Mucosa of descending colon (tissue), 3 donors: ENCODE measurements at regions not wholly inside any gene's neighbourhood (a gene's known extent, or its start where the extent isn't known, plus 50 kb on each side); places are given as distances from the start of the nearest gene placed in this dataset.

ENCODE experiments used
- ATAC-seq: fragments of 200-7000 bp; cut with Tn5 transposase; one replicate; pipeline ENCODE4 v1.9.1; 2020; ENCODE audit warnings: mild to moderate bottlenecking, moderate library complexity
- DNase-seq, 3 donors: peaks; one replicate each; pipeline ENCODE4 v3.0.0-alpha.2; 2020
- H3K36me3 ChIP-seq: fragments of 200-600 bp; one replicate; pipeline ENCODE4 v1.8.0; 2021; ENCODE audit warnings: low read depth, mild to moderate bottlenecking
- H3K4me1 ChIP-seq: fragments of 200-600 bp; one replicate; pipeline ENCODE4 v1.8.0; 2021; ENCODE audit warnings: low read depth, mild to moderate bottlenecking
- H3K4me3 ChIP-seq: fragments of 200-600 bp; one replicate; pipeline ENCODE4 v1.8.0; 2021; ENCODE audit warnings: mild to moderate bottlenecking
- H3K9me3 ChIP-seq: fragments of 200-600 bp; one replicate; pipeline ENCODE4 v1.8.0; 2021; ENCODE audit warnings: mild to moderate bottlenecking
- intact Hi-C, 2 donors: fragments of 100-400 bp; cut with DNase I in 1 of 2; cut with micrococcal nuclease in 1 of 2; formaldehyde crosslinking; loops; one replicate each; pipeline versions ENCODE4 v1.11.0 to v1.11.1; 2022; cut with DNase I, micrococcal nuclease
- TF ChIP-seq, protein P1 (sequence below): fragments of 200-600 bp; IDR thresholded peaks from one replicate; pipeline ENCODE4 v1.8.0; 2022; ENCODE audit warnings: antibody characterized with exemption, mild to moderate bottlenecking
- donor health status: DM: no; HTN: no; CAD: no; lungs with moderate emphysema.
- donor health status: DM: no; HTN: no; CAD: no.
- donor health status: DM: no; HTN: yes; CAD: no.

DNA sequence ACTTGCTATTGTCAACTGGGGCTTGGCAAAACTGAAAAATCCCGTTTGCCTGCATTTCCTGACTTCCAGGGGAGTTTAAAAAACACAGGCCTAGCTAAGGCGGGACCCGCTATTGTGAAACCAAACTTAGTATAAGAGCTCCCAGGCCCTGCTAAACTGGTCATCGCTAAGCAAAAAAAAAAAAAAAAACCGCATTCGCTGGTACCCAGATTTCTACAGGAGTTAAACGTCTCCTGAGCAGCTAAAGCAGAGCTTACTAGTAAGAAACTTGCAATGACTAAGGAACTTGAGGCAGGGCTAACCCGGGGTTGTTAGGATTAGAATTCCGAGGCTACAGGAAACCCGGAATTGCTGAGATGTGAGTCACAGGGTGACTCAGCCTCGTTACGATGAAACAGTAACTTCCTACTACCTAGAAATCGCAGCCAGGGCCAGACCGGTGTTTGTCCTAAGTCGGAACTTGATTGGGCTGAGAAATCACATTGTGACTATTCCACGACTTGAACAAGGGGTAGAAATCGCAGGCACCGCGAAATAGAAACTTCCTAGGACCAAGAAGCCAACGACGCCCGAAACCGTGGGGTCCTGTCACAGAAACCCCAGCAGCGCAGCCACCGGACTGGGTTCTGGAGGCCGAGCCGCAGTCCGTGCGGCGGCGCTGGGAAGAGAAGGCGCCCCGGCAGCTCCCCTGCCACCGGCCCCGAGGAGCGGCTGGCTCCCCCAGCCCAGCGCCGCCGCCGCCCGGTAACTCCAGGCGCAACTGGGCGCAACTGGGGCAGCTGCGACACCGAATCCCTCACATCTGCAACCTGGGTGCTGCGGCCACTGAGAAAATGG is 89.4 kb downstream of the ANXA2R start:
- ATAC-seq (peak; percentile 92), DNase-seq (peak in 2 of 3 donors; percentile 69 to 81)
- H3K9me3 ChIP-seq, result no peaks in the 10 kb centered on the region
- H3K4me3 ChIP-seq, result peak overlapping the region; percentile 12
- no peaks in the 10 kb centered on the region for H3K36me3 ChIP-seq
- intact Hi-C loops, result no loop called here
- TF ChIP-seq, protein P1, sequence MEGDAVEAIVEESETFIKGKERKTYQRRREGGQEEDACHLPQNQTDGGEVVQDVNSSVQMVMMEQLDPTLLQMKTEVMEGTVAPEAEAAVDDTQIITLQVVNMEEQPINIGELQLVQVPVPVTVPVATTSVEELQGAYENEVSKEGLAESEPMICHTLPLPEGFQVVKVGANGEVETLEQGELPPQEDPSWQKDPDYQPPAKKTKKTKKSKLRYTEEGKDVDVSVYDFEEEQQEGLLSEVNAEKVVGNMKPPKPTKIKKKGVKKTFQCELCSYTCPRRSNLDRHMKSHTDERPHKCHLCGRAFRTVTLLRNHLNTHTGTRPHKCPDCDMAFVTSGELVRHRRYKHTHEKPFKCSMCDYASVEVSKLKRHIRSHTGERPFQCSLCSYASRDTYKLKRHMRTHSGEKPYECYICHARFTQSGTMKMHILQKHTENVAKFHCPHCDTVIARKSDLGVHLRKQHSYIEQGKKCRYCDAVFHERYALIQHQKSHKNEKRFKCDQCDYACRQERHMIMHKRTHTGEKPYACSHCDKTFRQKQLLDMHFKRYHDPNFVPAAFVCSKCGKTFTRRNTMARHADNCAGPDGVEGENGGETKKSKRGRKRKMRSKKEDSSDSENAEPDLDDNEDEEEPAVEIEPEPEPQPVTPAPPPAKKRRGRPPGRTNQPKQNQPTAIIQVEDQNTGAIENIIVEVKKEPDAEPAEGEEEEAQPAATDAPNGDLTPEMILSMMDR, result no peak
- peaks cover 32% of the 10 kb centered on the region for H3K4me1 ChIP-seq

DNA sequence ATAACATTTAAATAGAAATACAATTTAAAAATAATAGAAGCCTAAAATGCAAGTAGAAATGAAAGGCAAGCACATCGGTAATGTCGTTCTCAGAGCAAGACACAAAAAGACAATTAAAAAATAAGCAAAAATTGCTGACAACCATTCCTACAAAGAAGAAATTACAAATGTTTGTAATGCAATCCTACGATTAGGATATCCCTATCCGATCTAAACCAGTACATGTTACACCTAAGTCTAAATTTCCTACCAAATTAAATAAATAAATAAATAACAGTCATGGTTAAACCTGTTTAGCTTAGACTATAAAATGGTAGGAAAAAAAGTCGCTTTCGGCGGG is 90.0 kb downstream of the ANXA2R start:
- intact Hi-C loops, result no loop called here
- TF ChIP-seq, protein P1, result no peak
- Histone ChIP-seq H3K4me1 (peaks cover 32% of the 10 kb centered on the region), H3K36me3 (no peaks in the 10 kb centered on the region), H3K9me3 (no peaks in the 10 kb centered on the region), H3K4me3 (no peak overlapping the region)
- ATAC-seq (no peak), DNase-seq (no peak)

DNA sequence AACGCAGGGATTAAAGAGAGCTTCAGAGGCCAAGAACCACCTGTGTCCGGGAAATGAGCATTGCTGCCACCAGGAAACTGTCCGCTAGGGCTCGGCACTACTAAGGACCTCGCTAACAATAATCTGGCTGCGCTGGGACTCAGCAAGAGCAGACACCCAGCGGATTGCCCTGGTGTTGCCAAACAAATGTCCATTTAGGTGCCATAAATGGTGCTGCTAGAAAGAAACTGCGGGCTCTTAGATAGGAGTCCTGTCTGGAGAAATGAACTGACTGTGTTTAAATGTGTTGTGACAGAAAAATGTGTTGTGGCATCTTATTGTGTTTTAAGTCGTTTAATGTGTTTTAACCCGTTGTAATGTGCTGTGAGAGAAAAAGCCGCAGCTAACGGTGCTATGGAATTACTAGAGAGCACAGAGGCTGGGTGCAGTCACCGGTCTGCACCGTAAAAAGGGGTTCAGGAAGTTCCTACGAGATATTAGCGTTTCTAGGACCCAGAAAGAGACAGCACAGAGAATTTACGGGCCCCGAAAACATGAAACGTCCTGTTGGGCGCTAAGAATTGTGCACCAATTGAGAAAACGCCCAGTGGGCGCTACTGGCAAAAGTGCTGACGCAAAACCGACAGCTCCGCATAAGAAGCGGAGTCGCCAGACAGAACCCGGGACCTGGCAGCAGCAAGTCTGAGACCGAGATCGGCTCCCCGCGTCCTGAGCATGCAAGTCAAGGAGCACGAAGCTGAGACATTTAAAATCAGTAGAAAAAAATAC is 90.6 kb downstream of the ANXA2R start:
- Histone ChIP-seq H3K9me3 (no peaks in the 10 kb centered on the region), H3K4me1 (peaks cover 32% of the 10 kb centered on the region), H3K36me3 (no peaks in the 10 kb centered on the region), H3K4me3 (no peak overlapping the region)
- ATAC-seq, result peak; percentile 73
- DNase-seq, result peak; percentile 62 to 85 (median 65)
- TF ChIP-seq, protein P1, result peak; percentile 24
- intact Hi-C loops, result no loop called here

DNA sequence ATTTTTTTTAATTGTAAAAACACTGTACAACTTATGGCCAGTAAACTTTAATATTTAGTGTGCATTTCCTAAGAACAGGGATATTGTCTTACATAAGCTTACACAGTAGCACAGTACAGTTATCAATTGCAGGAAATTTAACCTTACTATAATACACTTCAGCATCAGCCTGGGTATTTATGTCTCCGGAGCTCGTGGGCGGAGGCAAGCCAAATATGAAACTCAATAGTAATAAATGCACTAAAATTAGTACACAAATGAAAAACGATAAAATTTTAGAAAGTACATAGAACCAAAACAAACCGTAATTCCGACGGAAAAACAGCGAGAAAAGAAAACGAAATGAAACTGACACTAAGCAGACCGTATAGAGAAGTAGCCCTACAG is 91.2 kb downstream of the ANXA2R start:
- TF ChIP-seq, protein P1, result no peak
- intact Hi-C loops, result no loop called here
- ATAC-seq (no peak), DNase-seq (no peak)
- Histone ChIP-seq H3K4me1 (peaks cover 32% of the 10 kb centered on the region), H3K4me3 (no peak overlapping the region), H3K9me3 (no peaks in the 10 kb centered on the region), H3K36me3 (no peaks in the 10 kb centered on the region)

DNA sequence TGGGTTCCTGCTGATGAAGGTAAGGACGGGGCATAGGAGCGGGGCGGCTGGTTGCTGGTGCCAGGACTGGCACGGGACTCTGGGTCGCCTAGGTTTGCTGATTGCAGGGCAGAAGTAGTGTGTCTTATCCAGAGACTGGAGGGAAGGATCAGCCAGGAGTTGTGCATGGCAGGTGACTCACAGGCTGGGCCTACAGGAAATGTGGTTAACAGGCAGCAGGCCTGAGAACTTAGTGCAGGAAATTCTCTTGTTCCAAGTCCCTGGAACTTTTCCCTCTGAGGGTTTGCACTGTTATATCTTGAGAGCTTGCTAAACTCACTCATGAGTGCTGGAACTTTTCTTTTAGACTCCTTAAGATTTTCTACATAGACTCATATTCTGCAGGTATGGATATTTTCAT is 95.1 kb downstream of the ANXA2R start:
- no peak for ATAC-seq
- peaks cover 5% of the 10 kb centered on the region for H3K4me1 ChIP-seq
- DNase-seq, result no peak
- H3K36me3 ChIP-seq, result no peaks in the 10 kb centered on the region
- no peaks in the 10 kb centered on the region for H3K9me3 ChIP-seq
- TF ChIP-seq, protein P1, result no peak
- intact Hi-C loops, result no loop called here
- H3K4me3 ChIP-seq, result no peak overlapping the region
